GM10248 (cell line): ENCODE measurements at regions not wholly inside any gene's neighbourhood (a gene's known extent, or its start where the extent isn't known, plus 50 kb on each side); places are given as distances from the start of the nearest gene placed in this dataset.

Experiments
- CTCF ChIA-PET: fragments of 300-600 bp; sonication (Branson Sonifier 250); formaldehyde crosslinking; extraction: SDS; loops from one replicate; lab custom pipeline; 2021; ENCODE audit warnings: antibody characterized with exemption; lab: Yijun Ruan, JAX
- POLR2A ChIA-PET: fragments of 350-650 bp; sonication (Branson Sonifier 250); formaldehyde crosslinking; extraction: SDS; loops from one replicate; lab custom pipeline; 2020; ENCODE audit warnings: antibody characterized with exemption; lab: Yijun Ruan, JAX
- DNase-seq: peaks from one replicate; pipeline ENCODE4 v3.0.0; 2012; ENCODE audit errors: extremely low spot score
- CTCF ChIP-seq: IDR thresholded peaks from 2 replicates; pipeline ENCODE4 v1.5.1; 2012; ENCODE audit warnings: mild to moderate bottlenecking, low read depth; ENCODE audit errors: extremely low read depth, missing control alignments, control extremely low read depth

- POLR2A ChIA-PET, result no interaction called here
- no peak for DNase-seq
- TF ChIP-seq CTCF, result no peak
- CTCF ChIA-PET, result interaction anchor here (0.7 kb wide), 1 partner anchor 12 kb away, joined by 4 read pairs; no protein-coding TSS in a partner anchor
These were observed 1067.9 kb upstream of the MAP3K7 start for GRCh38 chr6:91654793-91655192.

DNA sequence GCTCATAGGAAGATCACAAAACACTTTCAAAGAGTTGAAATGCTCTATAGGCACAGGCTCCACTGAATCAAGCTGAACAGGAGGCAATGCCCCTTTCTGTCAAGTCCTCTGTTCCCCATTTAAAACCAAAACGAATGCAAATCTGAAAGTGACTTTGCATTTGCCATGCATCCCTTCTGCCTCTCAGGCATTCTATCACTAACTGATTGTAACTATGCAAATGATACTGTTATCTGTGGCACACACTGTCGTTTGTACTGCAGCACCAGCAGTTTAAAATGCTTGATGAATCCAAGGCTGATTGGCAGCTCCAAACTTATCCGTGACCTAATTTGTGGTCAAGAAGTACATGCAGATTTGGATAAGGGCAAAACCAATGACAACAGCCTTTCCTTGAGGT, 1067.5 kb upstream of the MAP3K7 start:
- ChIA-PET POLR2A (no interaction called here), CTCF (interaction anchor here (1.1 kb wide), 1 partner anchor 8 kb away, joined by 3 read pairs; no protein-coding TSS in a partner anchor)
- no peak for TF ChIP-seq CTCF
- DNase-seq, result no peak

DNA sequence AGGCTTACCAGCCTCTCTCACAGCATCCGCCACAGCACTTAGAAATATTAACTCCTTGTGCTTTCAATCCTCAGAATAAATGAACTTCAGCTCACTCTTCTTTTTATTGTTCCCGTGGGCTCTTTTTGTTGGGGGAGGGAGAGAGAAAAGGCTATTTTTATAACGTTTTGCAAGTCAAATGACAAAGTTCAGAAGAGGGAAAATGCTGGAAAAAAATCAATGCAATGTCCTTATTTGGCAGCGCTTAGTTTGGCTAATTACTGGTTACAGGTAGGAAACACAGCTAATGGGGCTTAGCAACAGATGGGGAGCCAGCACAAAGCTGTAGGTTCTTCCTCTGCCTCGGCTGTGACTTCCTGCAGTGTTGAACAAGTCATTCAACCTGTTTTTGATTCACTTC, 1067.0 kb upstream of the MAP3K7 start:
- DNase-seq, result no peak
- ChIA-PET CTCF (interaction anchor here (1.1 kb wide), 1 partner anchor 8 kb away, joined by 3 read pairs; no protein-coding TSS in a partner anchor), POLR2A (no interaction called here)
- TF ChIP-seq CTCF, result no peak

DNA sequence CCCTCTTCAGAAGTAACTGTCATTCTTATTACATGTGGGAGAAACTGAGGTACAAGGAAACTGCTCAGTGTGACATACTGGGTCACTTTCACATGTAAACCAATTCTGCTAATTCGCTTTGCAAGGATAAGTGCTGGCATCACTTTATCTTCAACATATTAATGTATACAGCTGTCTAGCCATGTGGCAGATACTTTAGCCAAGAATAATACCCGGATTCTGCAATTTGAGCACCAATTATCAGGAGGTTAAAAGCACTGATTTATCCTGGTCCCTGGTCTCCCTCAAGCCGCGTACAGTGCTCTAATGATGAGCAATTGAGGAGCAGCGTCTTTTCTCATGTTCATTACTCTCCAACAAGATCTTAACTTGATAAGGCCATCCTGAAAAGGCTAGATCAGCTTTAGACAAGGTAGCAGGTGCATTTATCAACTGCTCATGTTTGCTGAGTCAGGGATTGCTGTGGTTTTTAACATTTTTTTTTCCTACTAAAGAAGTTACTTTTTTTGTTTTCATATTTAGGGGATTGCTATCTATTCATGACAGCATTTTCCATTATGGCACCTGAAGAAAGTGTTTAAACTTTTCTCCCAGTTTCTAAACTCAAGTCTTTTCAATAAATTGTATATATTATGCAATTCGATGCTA, 1066.3 kb upstream of the MAP3K7 start:
- no peak for TF ChIP-seq CTCF
- DNase-seq, result no peak
- POLR2A ChIA-PET, result no interaction called here
- CTCF ChIA-PET, result interaction anchor here (1.1 kb wide), 1 partner anchor 7 kb away, joined by 3 read pairs; no protein-coding TSS in a partner anchor

- ChIA-PET POLR2A (no interaction called here), CTCF (interaction anchor here (1.2 kb wide), 1 partner anchor 7 kb away, joined by 3 read pairs; no protein-coding TSS in a partner anchor)
- no peak for TF ChIP-seq CTCF
- no peak for DNase-seq
These were observed 1059.8 kb upstream of the MAP3K7 start for GRCh38 chr6:91646649-91647048.

DNA sequence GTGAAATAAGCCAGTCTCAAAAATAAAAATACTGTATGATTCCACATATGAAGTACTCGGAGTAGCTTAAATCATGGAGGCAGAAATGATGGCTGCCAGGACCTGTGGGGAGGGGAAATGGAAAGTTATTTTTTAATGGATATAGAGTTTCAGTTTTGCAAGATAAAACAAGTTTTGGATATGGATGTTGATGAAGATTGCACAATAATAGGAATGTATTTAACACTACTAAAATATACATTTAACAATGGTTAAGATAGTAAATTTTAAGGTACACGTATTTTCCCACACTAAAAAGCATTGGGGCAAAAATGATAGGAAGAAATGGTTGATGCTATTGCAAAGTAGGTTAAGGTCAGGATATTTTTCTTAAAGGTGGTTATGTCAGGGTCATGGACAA, 1058.9 kb upstream of the MAP3K7 start:
- no peak for TF ChIP-seq CTCF
- CTCF ChIA-PET, result interaction anchor here (1.2 kb wide), 1 partner anchor 8 kb away, joined by 3 read pairs; no protein-coding TSS in a partner anchor
- no peak for DNase-seq
- POLR2A ChIA-PET, result no interaction called here
